Neural crest cell (in vitro differentiated cells): ENCODE measurements at regions not wholly inside any gene's neighbourhood (a gene's known extent, or its start where the extent isn't known, plus 50 kb on each side); places are given as distances from the start of the nearest gene placed in this dataset.

ENCODE experiments used
- DNase-seq: peaks from one replicate; pipeline ENCODE4 v3.0.0; 2021; ENCODE audit warnings: low read depth, mixed read lengths, low spot score
- H3K27ac Mint-ChIP-seq: one replicate; pipeline ENCODE4 v1.8.0; 2021; ENCODE audit warnings: mild to moderate bottlenecking, mixed read lengths; ENCODE audit not compliant: unreplicated experiment
- H3K27me3 Mint-ChIP-seq: 2 replicates; pipeline ENCODE4 v1.8.0; 2021; ENCODE audit warnings: low read depth, mild to moderate bottlenecking, mixed read lengths
- H3K36me3 Mint-ChIP-seq: 2 replicates; pipeline ENCODE4 v1.8.0; 2021; ENCODE audit warnings: low read depth, mild to moderate bottlenecking, mixed read lengths
- H3K4me1 Mint-ChIP-seq: 2 replicates; pipeline ENCODE4 v1.8.0; 2021; ENCODE audit warnings: mixed read lengths
- H3K4me3 Mint-ChIP-seq: one replicate; pipeline ENCODE4 v1.8.0; 2021; ENCODE audit warnings: mild to moderate bottlenecking, mixed read lengths
- H3K9me3 Mint-ChIP-seq: 2 replicates; pipeline ENCODE4 v1.8.0; 2021; ENCODE audit warnings: mixed read lengths
- TF ChIP-seq, protein P1 (sequence below): fragments of 200-600 bp; sonication (generic); conservative IDR thresholded peaks from 2 replicates; pipeline ENCODE4 v1.5.0; 2021; ENCODE audit warnings: antibody characterized with exemption, mild to moderate bottlenecking

DNA sequence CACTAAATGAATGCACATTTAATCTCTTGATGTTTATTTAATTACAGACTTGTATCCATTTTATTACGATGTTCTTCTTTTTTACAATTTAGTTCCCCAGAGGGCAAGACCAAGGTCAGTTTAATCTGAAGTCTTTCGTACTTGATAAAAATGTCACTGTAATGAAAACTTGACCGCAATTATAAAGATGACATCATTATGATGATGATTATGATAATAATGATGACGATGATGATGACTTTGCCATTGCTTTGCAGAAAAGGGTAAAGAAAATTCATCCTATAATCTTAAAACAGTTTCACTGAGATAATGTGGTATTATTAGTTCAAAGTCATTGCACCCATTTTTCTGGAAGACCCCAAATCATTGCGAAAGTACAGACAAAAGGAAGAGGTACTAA, 290.1 kb downstream of the NEBL start:
- TF ChIP-seq, protein P1, sequence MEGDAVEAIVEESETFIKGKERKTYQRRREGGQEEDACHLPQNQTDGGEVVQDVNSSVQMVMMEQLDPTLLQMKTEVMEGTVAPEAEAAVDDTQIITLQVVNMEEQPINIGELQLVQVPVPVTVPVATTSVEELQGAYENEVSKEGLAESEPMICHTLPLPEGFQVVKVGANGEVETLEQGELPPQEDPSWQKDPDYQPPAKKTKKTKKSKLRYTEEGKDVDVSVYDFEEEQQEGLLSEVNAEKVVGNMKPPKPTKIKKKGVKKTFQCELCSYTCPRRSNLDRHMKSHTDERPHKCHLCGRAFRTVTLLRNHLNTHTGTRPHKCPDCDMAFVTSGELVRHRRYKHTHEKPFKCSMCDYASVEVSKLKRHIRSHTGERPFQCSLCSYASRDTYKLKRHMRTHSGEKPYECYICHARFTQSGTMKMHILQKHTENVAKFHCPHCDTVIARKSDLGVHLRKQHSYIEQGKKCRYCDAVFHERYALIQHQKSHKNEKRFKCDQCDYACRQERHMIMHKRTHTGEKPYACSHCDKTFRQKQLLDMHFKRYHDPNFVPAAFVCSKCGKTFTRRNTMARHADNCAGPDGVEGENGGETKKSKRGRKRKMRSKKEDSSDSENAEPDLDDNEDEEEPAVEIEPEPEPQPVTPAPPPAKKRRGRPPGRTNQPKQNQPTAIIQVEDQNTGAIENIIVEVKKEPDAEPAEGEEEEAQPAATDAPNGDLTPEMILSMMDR, result no peak
- Mint-ChIP-seq H3K27me3 (no peaks in the 10 kb centered on the region), H3K27ac (no peak overlapping the region), H3K4me1 (no peaks in the 10 kb centered on the region), H3K4me3 (no peak overlapping the region), H3K36me3 (no peaks in the 10 kb centered on the region), H3K9me3 (peaks cover 6% of the 10 kb centered on the region)
- no peak for DNase-seq

GRCh38 chr10:20601941-20602461, 295.1 kb downstream of the NEBL start:
- peaks cover 10% of the 10 kb centered on the region for H3K4me1 Mint-ChIP-seq
- H3K36me3 Mint-ChIP-seq, result no peaks in the 10 kb centered on the region
- H3K27ac Mint-ChIP-seq, result no peak overlapping the region
- TF ChIP-seq, protein P1, result no peak
- H3K27me3 Mint-ChIP-seq, result no peaks in the 10 kb centered on the region
- DNase-seq, result no peak
- H3K4me3 Mint-ChIP-seq, result no peak overlapping the region
- peaks cover 3% of the 10 kb centered on the region for H3K9me3 Mint-ChIP-seq

DNA sequence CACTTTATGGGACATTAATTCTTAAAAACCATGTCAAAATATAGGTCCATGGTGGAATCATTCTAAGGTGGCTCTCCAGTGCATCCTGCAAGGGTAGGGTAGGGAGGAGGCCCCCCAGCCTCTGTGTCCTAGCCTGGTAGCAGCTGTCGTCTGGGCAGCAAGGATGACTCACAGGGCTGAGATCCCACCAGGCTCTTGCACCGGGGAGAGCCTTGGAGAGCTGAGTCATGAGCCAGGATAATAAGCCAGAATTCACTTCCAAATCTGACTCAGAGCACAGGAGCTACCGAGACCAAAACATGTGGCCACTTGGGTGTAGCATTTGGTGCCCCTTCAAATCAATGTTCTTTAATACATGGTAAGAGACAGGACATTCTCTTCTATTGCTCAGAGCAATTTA, 298.5 kb downstream of the NEBL start:
- H3K4me3 Mint-ChIP-seq, result no peak overlapping the region
- peaks cover 29% of the 10 kb centered on the region for H3K4me1 Mint-ChIP-seq
- no peak for DNase-seq
- H3K27me3 Mint-ChIP-seq, result no peaks in the 10 kb centered on the region
- H3K9me3 Mint-ChIP-seq, result peaks cover 3% of the 10 kb centered on the region
- H3K27ac Mint-ChIP-seq, result no peak overlapping the region
- no peaks in the 10 kb centered on the region for H3K36me3 Mint-ChIP-seq
- TF ChIP-seq, protein P1, result no peak

DNA sequence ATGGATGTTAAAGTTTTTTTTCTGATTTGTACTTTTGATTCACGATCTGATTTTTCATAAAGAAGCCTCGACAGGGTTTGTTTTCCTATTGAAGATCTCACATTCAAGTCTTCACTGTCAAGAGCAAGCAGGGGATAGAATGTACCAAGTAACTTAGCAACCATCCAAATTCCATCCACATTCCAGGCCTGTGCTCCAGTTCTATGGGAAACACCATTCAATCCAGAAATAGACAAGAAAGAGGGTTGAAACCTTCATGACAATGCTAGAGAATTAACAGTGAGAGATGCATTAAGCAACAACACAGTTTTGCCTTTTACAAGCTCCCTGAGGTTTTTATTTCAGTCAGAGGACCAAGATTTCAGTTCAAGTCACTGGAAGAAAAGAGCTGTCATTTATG, 300.2 kb downstream of the NEBL start:
- no peak overlapping the region for H3K27ac Mint-ChIP-seq
- TF ChIP-seq, protein P1, result no peak
- no peaks in the 10 kb centered on the region for H3K27me3 Mint-ChIP-seq
- no peak for DNase-seq
- H3K4me3 Mint-ChIP-seq, result no peak overlapping the region
- H3K9me3 Mint-ChIP-seq, result no peaks in the 10 kb centered on the region
- peaks cover 29% of the 10 kb centered on the region for H3K4me1 Mint-ChIP-seq
- no peaks in the 10 kb centered on the region for H3K36me3 Mint-ChIP-seq

- H3K36me3 Mint-ChIP-seq, result no peaks in the 10 kb centered on the region
- TF ChIP-seq, protein P1, result no peak
- no peak for DNase-seq
- peaks cover 29% of the 10 kb centered on the region for H3K4me1 Mint-ChIP-seq
- H3K9me3 Mint-ChIP-seq, result peaks cover 2% of the 10 kb centered on the region
- H3K4me3 Mint-ChIP-seq, result no peak overlapping the region
- no peak overlapping the region for H3K27ac Mint-ChIP-seq
- no peaks in the 10 kb centered on the region for H3K27me3 Mint-ChIP-seq
These were observed 300.9 kb downstream of the NEBL start for GRCh38 chr10:20596065-20596755.
